ENCODE measurements at regions not wholly inside any gene's neighbourhood (a gene's known extent, or its start where the extent isn't known, plus 50 kb on each side); places are given as distances from the start of the nearest gene placed in this dataset.
A peak's percentile ranks its signal among the peaks of the same experiment; 100 is the strongest.

DNA sequence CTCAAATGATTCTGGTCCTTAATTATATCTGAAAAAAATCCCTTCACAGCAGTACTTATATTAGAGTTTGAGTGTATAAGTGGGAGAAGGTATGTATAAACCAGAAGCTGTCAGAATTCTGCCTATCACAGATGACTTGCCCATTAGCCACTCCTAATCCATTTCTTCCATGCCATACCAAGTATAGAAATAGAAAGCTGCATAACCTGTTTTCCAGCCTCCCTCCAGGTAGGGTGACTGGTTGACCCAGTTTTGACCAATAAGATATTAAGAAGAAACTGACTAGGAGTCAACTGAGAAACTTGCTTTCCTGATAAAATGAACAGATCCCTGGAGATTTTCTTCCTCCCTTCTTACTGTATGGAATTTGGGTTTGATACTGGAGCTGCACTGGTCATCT, 112.2 kb upstream of the GRIK2 start:
- DNase-seq: no peak
- intact Hi-C loops (cut with DNase I): no loop called here

DNA sequence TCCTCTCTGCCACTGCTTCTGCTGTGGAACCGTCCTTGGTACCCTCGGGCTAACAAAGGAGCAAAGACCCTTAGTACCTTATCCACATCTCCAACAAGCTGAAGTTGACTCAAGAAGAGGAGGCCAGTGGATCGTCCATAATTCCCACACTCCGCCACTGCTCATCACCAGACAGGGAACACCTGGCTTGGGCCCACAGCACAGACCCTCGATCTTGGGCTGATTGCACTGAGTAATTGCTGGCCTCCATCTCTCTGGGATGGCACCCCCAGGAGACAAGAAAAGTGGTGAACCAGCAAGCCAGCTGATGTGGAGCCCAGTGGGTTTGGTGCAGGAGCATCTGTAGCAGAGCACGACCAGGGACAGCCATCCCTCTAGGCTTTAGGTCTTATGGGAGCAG, 109.4 kb upstream of the GRIK2 start:
- intact Hi-C loops (cut with DNase I): no loop called here
- peak in 1 of 10 donors; percentile 52 for DNase-seq

DNA sequence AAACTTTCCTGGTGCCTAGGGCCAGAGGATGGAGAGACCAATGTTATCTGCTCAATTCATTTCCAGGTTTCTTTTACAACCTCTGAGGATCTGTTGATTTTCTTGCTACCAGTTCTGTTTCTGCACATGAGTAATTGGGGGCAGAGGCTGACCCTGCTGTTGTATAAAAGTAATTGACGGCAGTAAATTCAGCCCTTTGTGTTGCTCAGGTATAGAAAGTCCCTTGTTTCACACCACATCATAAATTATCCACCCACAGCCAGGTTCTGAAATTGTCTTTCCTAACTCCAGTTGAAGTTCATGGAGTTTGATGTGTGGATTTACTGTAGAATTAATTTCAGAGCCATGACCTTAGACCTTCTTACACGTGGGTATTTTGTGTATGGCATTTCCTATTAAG, 107.4 kb upstream of the GRIK2 start:
- DNase-seq: no peak
- intact Hi-C loops (cut with DNase I): no loop called here

DNA sequence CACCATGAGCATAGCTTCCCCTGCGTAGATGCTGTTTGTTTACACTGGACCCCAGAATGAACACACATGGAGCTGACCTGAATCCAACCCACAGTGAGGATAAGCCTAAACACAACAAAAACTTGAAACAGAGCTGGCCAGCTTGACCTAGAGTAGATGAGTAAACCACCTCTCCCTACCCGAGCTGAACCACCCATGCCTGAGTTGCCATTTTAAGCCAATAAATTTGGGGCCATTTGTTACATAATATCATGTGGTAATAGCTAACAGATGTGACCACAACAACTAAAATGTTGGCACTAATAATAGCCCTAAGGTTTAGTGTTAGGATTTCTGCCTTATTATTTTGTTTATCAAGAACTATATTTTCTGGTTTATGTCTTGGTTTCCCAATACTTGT, 103.2 kb upstream of the GRIK2 start:
- no peak for DNase-seq
- intact Hi-C loops (cut with DNase I): no loop called here

DNA sequence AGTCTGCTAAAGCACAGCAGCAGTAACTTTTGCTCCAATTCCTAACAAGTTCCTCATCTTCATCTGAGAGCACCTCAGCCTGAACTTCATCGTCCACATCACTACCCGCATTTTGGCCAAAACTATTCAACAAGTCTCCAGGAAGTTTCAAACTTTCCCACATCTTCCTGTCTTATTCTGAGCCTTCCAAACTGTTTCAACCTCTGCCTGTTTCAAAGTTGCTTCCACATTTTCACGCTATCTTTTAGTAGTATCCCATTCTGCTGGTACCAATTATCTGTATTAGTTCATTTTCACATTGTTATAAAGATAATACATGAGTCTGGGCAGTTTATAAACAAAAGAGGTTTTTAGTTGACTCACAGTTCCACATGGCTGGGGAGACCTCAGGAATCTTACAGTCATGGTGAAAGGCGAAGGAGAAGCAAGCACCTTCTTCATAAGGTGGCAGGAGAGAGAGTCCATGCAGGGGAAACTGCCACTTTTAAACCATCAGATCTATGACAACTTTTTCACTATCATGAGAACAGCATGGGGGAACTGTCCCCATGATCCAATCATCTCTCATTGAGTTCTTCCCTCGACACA, 99.4 kb upstream of the GRIK2 start:
- DNase-seq: no peak
- intact Hi-C loops (cut with DNase I): no loop called here

DNA sequence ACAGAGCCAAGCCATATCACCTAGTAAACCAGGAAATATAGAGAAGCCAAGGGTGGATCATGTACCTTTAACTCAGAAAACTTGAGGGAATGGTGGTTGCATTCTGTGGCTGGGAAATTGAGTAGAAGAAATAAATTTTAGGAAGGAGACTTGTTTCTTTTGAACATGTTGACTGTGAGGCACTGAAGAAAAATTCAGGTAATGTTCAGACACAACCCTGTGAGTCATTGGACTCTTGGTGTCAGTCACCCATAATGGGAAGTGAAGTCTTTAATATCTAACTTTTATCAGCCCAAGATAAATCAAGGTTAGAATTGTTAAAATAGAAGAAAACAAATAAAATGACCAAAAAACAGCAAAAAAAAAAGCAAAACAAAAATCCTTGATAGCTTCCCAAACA, 98.8 kb upstream of the GRIK2 start:
- intact Hi-C loops (cut with DNase I): no loop called here

DNA sequence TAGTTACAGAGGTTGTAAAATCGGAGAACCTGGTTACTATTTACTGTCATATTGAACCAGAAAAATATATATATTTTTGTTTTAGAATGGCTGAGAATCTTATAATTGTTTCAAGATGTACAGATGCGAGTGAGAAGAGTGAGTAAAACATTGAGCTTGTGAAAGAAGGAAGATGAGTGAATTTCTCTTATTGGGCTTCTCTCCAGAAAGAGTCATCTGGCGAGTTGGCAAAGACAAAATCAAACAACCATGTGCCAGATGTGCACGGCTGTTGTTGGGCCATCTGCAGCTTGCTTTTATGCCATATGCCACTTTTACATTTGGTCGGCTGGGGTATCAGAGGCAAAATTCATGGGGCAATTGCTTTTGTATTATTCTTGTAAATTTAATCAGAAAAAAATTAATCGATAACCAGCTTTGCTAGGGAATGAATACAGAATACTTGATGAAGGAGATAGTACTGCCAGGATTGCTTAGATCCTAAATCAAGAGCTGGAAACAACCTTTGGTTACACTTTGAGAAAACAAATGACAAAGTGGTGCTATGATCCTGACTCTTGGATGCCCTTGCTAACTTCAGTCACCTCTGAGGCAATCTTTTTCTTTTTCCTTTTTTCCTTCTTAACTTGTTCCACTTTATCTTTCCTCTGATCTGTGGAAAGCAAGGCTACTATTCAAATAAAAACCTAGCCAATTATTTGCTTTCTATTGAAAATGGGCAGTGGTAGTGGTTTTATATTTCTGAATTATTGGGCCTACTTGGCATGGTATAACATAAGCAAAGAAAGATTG, 97.1 kb upstream of the GRIK2 start:
- peak in 2 of 10 donors; percentile 5 to 19 for DNase-seq
- intact Hi-C loops (cut with DNase I): no loop called here

More for the DNA sequence above, 98.8 kb upstream of the GRIK2 start:
- DNase-seq: no peak

DNA sequence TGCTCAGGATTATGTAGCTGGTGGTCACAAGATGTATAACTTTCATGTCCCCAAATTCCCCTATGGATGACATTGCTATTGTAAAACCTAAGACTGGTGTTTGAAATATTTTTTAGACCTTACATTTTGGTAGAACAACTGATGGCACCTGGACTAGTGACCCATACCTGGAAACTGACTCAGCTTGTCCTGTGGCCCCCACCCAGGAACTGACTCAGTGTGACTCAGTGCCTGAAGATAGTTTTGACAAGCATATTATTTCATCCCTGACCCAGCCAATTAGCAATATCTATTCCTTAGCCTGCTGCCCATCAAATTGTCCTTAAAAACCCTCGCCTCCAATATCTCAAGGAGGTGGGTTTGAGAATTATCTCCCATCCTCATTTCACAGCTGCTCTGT, 90.9 kb upstream of the GRIK2 start:
- DNase-seq: no peak

DNA sequence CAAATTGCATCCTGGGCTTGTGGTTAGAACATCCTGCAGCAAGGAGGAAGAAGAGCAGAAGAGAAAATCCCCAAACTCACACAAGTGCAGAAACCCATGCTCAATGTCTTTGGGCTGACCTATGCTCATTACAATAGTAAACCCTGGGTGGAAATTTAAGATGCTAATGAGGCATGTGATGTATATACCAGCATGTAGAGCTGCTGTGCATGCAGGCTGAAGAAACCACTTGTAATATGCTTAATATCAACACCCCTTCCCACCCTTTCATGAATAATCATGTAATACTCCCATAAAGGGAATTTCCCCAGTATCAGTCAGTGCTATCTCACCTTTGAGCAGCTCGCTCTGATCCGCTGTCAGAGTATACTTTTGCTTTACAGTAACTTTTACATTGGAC, 90.0 kb upstream of the GRIK2 start:
- intact Hi-C loops (cut with DNase I): no loop called here
- DNase-seq: no peak

More for the DNA sequence above, 90.9 kb upstream of the GRIK2 start:
- intact Hi-C loops (cut with DNase I): no loop called here

DNA sequence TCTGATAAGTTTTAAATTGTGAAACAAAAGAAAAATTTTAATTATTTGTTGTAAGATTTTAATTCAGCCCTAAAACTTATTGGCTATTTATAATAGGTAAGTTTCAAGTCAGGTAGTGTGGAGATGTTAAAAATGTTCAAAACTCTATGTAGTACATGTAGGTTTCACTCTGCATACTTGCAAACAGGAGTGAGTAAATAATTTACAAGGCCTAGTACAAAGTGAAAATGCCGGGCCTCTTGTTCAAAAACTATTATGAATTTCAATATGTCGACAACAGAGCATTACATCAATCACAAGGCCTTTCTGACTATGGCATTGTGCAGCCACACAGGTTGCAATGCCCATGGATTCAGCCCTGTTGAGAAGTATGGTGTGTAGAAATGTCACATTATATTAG, 80.9 kb upstream of the GRIK2 start:
- no peak for DNase-seq
- intact Hi-C loops (cut with DNase I): no loop called here

DNA sequence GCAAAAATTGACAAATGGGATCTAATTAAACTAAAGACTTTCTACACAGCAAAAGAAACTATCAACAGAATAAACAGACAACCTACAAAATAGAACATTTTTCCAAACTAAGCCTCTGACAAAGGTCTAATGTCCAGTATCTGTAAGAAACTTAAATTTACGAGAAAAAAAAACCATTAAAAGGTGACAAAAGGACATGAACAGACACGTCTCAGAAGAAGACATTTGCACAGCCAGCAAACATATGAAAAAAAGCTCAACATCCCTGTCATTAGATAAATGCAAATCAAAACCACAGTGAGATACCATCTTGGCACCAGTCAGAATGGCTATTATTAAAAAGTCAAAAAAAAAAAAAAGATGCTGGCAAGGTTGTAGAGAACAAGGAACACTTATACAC, 70.6 kb upstream of the GRIK2 start:
- intact Hi-C loops (cut with DNase I): no loop called here
- DNase-seq: no peak

DNA sequence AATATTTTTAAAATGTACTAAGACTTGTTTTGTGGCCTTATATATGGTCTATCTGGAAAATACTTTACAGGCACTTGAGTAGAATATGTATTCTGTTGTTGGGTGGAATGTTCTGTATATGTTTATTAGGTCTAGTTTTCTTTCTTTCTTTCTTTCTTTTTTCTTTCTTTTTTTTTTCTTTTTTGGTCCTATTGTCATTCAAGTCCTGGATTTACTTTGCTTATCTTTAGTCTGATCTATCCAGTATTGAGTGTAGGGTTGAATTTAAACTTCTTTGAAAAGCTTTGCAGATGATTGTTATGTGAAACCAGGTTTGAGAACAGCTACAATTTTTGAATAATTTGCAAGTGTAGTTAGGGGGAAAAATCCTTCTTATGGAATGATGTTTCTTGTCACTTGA, 67.1 kb upstream of the GRIK2 start:
- DNase-seq: no peak
- intact Hi-C loops (cut with DNase I): no loop called here

DNA sequence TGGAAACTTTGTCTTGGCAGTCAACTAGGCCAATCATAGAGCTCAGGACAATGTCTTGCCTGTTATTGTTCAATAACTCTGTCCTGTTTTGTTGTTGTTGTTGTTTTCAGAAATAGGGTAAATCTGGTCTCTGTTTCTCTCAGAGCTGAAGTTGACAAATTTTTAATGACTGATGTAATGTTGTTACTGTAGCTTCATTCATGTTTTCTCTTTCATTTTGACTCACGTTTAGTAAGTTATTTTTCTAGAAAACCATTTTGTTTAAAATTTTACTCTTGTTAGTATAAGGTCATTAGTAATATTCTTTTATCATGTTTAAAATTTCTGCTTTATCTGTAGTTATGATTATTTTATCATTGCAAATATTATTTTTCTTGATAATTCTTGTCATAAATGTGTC, 51.6 kb upstream of the GRIK2 start:
- intact Hi-C loops (cut with DNase I): no loop called here
- no peak for DNase-seq

All from posterior cingulate gyrus (tissue), 11 donors.